GM19324 (cell line): ENCODE measurements at regions not wholly inside any gene's neighbourhood (a gene's known extent, or its start where the extent isn't known, plus 50 kb on each side); places are given as distances from the start of the nearest gene placed in this dataset.
"Not testable (repeated sequence)": the region's sequence is repeated elsewhere in the genome, so short reads cannot be mapped to it uniquely, and the experiment has no call there.

ENCODE experiments used
- ATAC-seq: cut with Tn5 transposase; IDR thresholded peaks from one replicate; pipeline ENCODE4 v1.9.1; 2021; ENCODE audit warnings: mild to moderate bottlenecking, moderate library complexity; ENCODE audit not compliant: unreplicated experiment, low FRiP score

- no peak for ATAC-seq
Measured at GRCh38 chr4:110424144-110424543, 51.8 kb upstream of the ENPEP start.

- no peak for ATAC-seq
Measured at GRCh38 chr4:110418641-110419040, 57.3 kb upstream of the ENPEP start.

- no peak for ATAC-seq
Measured at GRCh38 chr4:110417136-110417535, 58.8 kb upstream of the ENPEP start.

- ATAC-seq, result no peak
Measured at GRCh38 chr4:110415478-110415877, 60.5 kb upstream of the ENPEP start.

- ATAC-seq, result no peak
Measured at GRCh38 chr4:110415041-110415440, 60.9 kb upstream of the ENPEP start.

GRCh38 chr4:110414561-110414920, 61.4 kb upstream of the ENPEP start:
- ATAC-seq, result no peak

- ATAC-seq, result not testable (repeated sequence)
Measured at GRCh38 chr4:110413807-110414560, 62.0 kb upstream of the ENPEP start.

GRCh38 chr4:110412354-110413065, 63.4 kb upstream of the ENPEP start:
- ATAC-seq, result no peak

- no peak for ATAC-seq
Measured at GRCh38 chr4:110411574-110412011, 64.4 kb upstream of the ENPEP start.

- not testable (repeated sequence) for ATAC-seq
Measured at GRCh38 chr4:110410853-110411573, 64.9 kb upstream of the ENPEP start.

- ATAC-seq, result no peak
Measured at GRCh38 chr4:110400086-110400485, 75.9 kb upstream of the ENPEP start.

GRCh38 chr4:110399046-110399445, 76.9 kb upstream of the ENPEP start:
- ATAC-seq, result not testable (repeated sequence)

GRCh38 chr4:110396963-110397362, 79.0 kb upstream of the ENPEP start:
- no peak for ATAC-seq

- ATAC-seq, result no peak
Measured at GRCh38 chr4:110395421-110395820, 80.5 kb upstream of the ENPEP start.

- no peak for ATAC-seq
Measured at GRCh38 chr4:110394871-110395270, 81.1 kb upstream of the ENPEP start.

GRCh38 chr4:110381784-110382183, 94.2 kb upstream of the ENPEP start:
- ATAC-seq, result no peak

GRCh38 chr4:110372485-110372884, 103.5 kb upstream of the ENPEP start:
- ATAC-seq, result no peak

GRCh38 chr4:110371016-110371770, 104.8 kb upstream of the ENPEP start:
- no peak for ATAC-seq

GRCh38 chr4:110368409-110368808, 107.5 kb upstream of the ENPEP start:
- no peak for ATAC-seq

GRCh38 chr4:110367156-110367555, 108.8 kb upstream of the ENPEP start:
- no peak for ATAC-seq

- no peak for ATAC-seq
Measured at GRCh38 chr4:110365761-110366160, 110.2 kb upstream of the ENPEP start.
